NB4 (cell line): ENCODE measurements at regions not wholly inside any gene's neighbourhood (a gene's known extent, or its start where the extent isn't known, plus 50 kb on each side); places are given as distances from the start of the nearest gene placed in this dataset.

Experiments
- POLR2A ChIP-seq: IDR thresholded peaks from 2 replicates; pipeline ENCODE4 v1.6.1; 2011; ENCODE audit warnings: mild to moderate bottlenecking; ENCODE audit not compliant: insufficient read length; ENCODE audit errors: extremely low read depth
- TF ChIP-seq, protein P1 (sequence below): IDR thresholded peaks from one replicate; pipeline ENCODE4 v1.5.1; 2012; ENCODE audit warnings: low read depth, low read length
- TF ChIP-seq, protein P2 (sequence below): IDR thresholded peaks from 2 replicates; pipeline ENCODE4 v1.6.1; 2011; ENCODE audit warnings: low read depth, low read length

DNA sequence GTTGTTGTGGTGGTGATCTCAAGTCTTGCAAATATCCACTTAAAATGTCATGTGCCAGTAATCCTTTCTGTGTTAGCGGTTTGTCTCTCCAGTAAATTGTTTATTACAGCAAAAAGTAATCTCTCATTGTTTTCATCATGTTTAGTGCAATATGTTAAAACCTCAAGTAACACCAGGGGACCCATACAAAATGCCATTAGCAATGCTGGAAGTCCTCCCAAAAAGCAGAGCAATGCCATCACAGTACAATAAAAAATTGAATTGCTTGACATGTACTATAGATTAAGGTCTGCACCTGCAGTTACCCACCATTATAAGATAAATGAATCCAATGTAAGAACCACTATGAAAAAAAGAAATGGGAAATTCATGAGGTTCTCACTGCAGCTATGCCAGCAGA is 1606.5 kb downstream of the BRINP3 start:
- TF ChIP-seq, protein P1, sequence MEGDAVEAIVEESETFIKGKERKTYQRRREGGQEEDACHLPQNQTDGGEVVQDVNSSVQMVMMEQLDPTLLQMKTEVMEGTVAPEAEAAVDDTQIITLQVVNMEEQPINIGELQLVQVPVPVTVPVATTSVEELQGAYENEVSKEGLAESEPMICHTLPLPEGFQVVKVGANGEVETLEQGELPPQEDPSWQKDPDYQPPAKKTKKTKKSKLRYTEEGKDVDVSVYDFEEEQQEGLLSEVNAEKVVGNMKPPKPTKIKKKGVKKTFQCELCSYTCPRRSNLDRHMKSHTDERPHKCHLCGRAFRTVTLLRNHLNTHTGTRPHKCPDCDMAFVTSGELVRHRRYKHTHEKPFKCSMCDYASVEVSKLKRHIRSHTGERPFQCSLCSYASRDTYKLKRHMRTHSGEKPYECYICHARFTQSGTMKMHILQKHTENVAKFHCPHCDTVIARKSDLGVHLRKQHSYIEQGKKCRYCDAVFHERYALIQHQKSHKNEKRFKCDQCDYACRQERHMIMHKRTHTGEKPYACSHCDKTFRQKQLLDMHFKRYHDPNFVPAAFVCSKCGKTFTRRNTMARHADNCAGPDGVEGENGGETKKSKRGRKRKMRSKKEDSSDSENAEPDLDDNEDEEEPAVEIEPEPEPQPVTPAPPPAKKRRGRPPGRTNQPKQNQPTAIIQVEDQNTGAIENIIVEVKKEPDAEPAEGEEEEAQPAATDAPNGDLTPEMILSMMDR, result no peak
- no peak for TF ChIP-seq POLR2A
- TF ChIP-seq, protein P2, sequence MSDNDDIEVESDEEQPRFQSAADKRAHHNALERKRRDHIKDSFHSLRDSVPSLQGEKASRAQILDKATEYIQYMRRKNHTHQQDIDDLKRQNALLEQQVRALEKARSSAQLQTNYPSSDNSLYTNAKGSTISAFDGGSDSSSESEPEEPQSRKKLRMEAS, result no peak
